A204.1 (cell line): ENCODE measurements at regions not wholly inside any gene's neighbourhood (a gene's known extent, or its start where the extent isn't known, plus 50 kb on each side); places are given as distances from the start of the nearest gene placed in this dataset.

ENCODE experiments used
- FAIRE-seq: peaks from 2 replicates; lab custom pipeline; 2012; peaks lifted over from hg19 to GRCh38; lab: Jason Lieb, UNC

- FAIRE-seq = peak; percentile 25
Measured at GRCh38 chr13:67652887-67653286, 422.8 kb upstream of the PCDH9 start.

DNA sequence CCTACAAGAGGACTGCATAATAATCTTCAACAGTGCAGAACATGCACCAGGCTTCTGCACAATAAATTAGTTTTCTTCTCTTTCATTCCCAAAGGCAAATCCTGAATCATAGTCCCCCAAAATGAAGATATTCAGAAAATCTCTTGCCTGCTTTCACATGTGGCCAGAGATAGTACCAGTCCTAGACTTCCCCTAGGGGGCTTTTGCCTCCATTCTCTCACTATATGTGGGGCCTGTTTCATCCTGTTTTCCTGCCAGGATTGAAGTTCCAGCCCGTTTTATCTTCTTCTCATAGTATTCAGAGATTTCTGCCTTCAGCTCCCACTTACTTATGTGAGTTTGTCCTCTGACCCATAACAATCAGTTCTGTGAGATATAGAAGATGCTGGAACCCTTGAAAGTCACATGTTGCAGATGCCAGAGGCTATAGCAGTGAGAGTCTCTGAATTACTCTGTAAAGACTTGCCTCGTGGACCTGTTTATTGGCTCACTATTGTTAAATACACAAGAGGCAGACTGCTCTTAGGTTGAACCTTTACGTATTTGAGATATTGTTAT, 421.9 kb upstream of the PCDH9 start:
- FAIRE-seq = no peak

- no peak for FAIRE-seq
Measured at GRCh38 chr13:67650471-67650870, 420.3 kb upstream of the PCDH9 start.

DNA sequence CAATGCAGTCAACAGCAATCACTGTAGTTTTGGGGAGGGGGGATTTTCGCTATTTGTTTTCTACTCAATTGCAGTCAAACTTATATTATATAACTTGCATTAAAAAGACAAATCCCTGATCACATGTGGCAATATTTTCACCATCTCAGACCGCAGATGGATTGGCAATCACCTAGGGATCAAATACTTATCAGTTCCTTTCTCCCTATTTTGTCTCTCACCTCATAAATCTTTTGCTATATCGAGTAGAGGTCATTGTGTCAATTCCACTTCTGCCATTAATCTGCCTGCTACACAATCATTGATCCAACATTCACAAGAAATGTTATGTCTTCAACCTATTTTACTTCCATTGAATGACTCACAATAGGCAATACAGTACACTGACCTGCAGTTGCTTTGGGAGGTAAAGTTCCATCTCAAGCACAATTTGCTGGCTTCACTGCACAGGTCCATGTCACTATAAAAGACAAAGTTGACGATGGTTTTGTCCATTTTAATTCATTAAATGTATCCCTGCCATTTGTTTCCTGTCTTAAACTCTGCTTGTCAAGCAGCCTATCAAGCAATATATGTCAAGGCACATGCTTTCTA, 415.8 kb upstream of the PCDH9 start:
- no peak for FAIRE-seq

- no peak for FAIRE-seq
Measured at GRCh38 chr13:67643516-67644055, 413.4 kb upstream of the PCDH9 start.

- no peak for FAIRE-seq
Measured at GRCh38 chr13:67642657-67643056, 412.5 kb upstream of the PCDH9 start.

GRCh38 chr13:67635754-67636153, 405.6 kb upstream of the PCDH9 start:
- FAIRE-seq = no peak

DNA sequence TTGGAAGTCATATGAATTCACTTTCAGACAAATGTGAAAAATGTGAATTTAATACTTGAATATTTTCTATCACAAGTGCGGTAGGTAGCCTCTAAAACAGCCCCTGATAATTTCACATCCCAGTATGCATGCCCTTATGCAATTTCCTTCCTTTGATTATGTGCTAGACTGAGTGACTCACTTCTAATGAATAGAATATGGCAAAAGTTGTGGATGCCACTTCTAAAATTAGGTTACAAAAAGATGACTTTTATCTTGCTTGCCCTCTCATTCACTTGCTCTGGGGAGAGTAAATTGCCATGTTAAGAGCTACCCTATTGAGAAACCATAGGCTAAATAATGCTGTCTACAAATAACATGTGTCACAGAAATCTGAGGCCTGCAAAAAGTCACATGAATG, 402.5 kb upstream of the PCDH9 start:
- FAIRE-seq = no peak

DNA sequence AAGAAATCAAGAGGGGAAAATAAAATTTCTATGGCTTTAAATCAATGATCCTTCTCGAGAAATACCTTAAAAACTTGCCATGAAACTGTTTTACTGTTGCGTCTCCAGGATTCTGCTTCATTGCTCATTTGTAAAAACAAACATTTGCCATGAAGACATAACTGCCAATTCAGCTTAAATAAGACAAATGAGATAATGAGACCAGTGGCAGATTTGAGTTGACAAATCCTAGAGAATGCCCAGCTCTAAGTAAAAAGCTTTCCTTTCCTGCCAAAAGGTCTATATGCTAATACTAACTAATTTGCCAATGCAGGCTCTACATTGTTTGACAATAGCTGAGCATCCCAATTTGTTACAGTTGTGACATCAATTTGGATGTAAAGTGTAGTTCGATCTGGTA, 400.5 kb upstream of the PCDH9 start:
- no peak for FAIRE-seq

GRCh38 chr13:67623630-67624029, 393.5 kb upstream of the PCDH9 start:
- FAIRE-seq = no peak

GRCh38 chr13:67620665-67621064, 390.5 kb upstream of the PCDH9 start:
- FAIRE-seq = no peak

GRCh38 chr13:67619995-67620380, 389.9 kb upstream of the PCDH9 start:
- no peak for FAIRE-seq

DNA sequence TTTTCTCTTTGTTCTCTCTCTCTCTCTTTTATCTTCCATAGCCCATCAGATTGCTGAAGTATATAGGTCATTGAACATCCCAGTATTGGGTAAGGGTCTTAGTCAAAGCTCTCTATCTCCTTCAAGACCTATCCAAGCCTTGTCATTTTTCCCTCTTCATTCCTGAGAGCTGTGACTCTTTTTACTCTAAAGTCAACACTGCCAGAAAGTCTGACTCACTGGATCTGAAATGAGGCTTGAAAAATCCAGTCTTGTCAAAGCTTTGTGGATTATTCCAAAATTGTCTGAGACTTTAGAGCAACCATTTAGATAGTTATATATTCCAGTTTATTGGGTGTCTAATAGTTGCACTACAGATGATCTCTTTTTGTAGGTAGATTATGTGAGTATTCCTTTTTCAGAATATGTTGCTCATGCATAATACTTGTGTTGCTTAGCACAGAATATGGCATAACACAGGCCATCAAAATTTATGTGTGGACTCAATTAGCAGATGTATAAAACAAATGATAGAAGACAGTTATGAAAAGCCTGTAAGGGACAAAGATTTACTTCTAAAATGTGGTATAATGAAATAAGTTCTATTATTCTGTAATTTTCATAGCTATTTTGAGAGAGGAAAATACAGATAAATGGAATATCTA, 389.3 kb upstream of the PCDH9 start:
- FAIRE-seq = no peak

- peak; percentile 69 for FAIRE-seq
Measured at GRCh38 chr13:67614579-67614978, 384.4 kb upstream of the PCDH9 start.

DNA sequence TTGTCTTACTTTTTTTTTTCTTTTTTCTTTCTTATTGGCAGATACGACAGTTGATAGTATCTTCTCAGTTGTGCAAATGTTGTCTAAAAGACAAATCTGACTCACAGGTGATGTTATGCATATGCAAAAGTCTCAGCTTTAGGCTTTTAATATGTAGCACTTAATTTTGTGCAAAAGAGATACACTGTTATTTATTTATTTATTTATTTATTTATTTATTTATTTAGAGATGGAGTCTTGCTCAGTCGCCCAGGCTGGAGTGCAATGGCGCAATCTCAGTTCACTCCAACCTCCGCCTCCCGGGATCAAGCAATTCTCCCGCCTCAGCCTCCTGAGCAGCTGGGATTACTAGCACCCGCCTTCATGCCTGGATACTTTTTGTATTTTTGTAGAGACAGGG, 383.9 kb upstream of the PCDH9 start:
- FAIRE-seq = no peak

- FAIRE-seq = no peak
Measured at GRCh38 chr13:67588607-67589006, 358.5 kb upstream of the PCDH9 start.

GRCh38 chr13:67577361-67577760, 347.2 kb upstream of the PCDH9 start:
- no peak for FAIRE-seq

GRCh38 chr13:67574320-67575233, 344.4 kb upstream of the PCDH9 start:
- FAIRE-seq = no peak

- FAIRE-seq = no peak
Measured at GRCh38 chr13:67568205-67568604, 338.1 kb upstream of the PCDH9 start.

- no peak for FAIRE-seq
Measured at GRCh38 chr13:67557642-67558241, 327.6 kb upstream of the PCDH9 start.

GRCh38 chr13:67557118-67557517, 327.0 kb upstream of the PCDH9 start:
- FAIRE-seq = no peak

DNA sequence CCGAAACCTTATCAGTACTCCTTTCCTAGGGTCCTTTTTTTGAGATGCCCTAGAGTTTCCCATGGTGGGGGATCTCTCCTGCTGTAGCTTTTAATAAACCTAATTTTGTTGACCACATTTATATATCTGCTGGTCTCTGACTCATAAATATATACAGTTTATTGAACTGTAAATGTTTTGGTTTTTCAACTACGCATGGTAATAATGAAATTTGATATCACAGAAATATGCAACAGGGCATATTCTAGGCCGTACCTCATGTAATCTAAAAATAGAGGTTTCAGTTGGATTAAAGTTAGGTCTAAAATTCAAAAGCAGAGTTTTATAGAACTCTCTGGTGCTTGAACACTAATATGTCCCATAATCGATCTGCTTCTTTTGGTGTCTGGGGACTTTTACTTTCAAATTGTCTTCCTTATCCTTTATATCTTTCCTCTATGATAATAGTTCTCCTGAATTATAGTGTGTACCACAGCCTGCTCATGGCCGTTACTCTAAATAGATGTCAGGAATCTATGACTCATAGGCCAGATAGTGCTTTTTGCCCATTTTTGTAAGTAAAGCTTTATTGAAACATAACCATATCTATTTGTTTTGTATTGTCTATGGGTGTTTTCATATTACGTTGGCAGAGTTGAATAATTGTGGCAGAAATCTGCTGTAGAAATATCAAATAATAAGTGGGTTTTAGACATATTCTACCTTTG, 324.8 kb upstream of the PCDH9 start:
- no peak for FAIRE-seq
